Endometrium (tissue), 2 donors: ENCODE measurements at regions not wholly inside any gene's neighbourhood (a gene's known extent, or its start where the extent isn't known, plus 50 kb on each side); places are given as distances from the start of the nearest gene placed in this dataset.

Source experiments
- FAIRE-seq: peaks from 2 replicates; lab custom pipeline; 2012; peaks lifted over from hg19 to GRCh38; lab: Jason Lieb, UNC
- donor health status: control.
- donor health status: control.

DNA sequence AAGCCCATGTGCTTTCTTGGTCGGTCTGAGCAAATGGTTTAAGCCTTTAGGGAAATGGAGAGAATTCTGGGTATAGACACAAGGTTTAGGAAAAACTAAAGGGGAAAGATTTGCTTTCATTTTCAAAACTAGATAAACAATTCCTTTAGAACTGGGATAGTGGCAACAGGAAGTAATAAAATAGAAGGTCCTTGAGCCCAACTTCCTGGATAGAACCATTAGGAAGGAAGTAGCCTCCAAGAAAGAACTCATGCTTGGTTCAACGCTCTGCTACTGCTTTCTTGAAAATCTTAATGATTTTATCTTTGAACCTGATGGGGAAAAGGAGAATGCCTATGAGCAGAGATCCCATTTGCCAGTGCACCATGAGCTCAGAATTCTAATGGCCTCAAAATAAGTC is 147.0 kb upstream of the THRB start:
- FAIRE-seq, result no peak

DNA sequence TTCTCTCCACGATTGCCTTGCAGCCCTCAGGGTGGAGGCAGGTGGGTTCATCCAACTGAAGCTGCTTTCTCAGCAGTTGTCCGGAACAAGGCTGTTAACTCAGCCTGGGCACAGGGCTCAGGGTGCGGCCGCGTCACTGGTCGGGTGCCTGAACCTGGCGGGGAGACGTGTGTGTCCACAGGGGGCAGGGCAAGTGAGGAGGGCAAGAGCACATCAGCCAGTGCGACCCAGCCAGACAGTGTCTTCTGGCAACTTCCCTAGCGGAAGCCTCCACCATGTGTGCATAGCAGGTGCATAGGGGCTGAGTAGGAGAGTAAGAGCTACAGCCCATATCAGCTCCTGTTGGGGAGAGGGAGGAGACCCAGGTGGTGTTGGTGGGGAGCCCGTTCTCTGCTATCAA is 150.4 kb upstream of the THRB start:
- FAIRE-seq, result no peak

DNA sequence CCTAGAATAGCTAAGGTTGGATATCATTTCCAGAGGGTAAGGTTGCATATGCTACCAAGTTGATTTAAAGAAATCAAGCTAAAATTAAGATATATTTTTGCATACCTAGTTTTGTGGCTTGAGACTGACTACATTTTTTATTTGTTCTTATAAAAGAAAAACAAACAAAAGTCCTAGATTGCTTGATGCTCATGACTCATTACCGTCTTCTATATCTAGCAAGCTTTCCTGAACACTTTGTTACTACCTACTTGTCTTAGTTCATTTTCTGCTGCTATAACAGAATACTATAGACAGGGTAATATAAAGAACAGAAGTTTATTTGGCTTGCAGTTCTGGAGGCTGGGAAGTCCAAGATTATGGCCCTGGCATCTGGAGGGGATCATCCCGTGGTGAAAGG is 152.1 kb upstream of the THRB start:
- FAIRE-seq, result no peak

DNA sequence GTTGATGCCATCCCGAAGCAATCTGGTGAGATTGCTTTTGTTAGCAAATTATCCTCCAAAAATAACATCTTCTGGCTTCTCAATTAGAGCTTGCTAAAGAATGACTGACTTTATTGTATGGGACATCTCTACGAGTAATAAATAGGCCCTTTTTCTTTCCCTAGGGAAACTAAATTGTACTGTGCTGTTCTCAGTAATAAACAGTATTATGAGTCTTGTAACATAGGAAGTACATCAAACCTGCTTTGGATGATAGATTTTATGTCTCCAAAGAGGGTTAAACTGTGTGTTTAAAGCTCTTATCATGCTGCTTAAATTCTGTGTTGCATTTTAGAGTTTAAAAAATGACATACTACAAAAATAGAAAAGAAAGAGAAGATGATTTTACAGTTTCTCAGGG is 153.4 kb upstream of the THRB start:
- FAIRE-seq, result no peak

DNA sequence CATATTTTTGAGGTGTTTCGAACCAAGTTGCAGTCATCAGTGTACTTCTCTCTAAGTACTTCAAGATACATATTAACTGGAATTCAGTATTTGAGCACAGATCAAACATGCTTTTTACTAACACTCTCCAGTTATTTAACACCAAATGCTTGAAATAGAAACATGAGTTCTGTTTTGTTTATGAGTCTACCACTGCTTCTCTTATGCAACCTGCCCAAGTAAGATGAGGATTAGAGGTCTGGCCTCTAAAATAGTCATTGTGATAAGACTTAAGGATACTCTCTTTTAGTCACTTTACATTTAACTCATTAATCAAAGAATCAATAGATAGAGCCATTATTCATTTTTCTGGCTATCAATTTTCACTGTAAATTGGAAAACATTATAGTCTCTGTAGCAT is 156.2 kb upstream of the THRB start:
- FAIRE-seq, result no peak

DNA sequence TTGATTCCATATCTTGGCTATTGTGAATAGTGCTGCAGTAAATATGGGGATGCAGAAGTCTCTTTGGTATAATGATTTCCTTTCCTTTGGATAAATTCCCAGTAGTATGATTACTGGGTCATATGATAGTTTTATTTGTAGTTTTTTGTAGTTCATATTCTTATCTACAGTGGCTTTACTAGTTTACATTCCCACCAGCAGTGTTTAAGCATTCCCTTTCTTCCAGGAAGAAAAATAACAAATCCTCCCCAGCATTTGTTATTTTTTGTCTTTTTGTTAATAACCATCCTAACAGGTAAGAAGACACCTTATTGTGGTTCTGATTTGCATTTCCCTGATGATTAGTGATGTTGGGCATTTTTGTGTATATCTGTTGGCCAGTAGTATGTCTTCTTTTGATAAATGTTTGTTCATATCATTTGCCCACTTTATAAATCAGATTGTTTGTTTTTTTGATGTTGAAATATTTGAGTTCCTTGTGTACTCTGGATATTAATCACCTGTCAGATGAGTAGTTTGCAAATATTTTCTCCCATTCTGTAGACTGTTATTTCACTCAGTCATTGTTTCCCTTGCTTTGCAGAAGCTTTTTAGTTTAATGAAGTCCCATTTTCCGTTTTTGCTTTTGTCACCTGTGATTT is 163.3 kb upstream of the THRB start:
- no peak for FAIRE-seq

DNA sequence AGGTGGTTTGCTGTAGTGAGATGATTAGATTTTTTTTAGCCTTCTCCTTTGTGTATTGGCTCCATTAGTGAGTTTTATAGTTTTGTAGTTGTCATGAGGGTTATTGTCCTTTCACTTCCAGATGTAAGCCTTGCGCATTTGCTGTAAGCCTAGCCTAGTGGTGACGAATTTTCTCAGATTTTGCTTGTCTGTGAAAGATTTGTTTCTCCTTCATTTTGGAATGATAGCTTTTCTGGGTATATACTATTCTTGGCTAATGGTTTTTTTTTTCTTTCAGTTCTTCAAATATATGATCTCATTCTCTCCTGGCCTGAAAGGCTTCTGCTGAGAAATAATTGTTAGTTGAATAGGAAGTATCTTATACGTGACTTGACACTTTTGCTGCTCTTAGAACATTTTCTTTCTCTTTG is 166.5 kb upstream of the THRB start:
- no peak for FAIRE-seq

DNA sequence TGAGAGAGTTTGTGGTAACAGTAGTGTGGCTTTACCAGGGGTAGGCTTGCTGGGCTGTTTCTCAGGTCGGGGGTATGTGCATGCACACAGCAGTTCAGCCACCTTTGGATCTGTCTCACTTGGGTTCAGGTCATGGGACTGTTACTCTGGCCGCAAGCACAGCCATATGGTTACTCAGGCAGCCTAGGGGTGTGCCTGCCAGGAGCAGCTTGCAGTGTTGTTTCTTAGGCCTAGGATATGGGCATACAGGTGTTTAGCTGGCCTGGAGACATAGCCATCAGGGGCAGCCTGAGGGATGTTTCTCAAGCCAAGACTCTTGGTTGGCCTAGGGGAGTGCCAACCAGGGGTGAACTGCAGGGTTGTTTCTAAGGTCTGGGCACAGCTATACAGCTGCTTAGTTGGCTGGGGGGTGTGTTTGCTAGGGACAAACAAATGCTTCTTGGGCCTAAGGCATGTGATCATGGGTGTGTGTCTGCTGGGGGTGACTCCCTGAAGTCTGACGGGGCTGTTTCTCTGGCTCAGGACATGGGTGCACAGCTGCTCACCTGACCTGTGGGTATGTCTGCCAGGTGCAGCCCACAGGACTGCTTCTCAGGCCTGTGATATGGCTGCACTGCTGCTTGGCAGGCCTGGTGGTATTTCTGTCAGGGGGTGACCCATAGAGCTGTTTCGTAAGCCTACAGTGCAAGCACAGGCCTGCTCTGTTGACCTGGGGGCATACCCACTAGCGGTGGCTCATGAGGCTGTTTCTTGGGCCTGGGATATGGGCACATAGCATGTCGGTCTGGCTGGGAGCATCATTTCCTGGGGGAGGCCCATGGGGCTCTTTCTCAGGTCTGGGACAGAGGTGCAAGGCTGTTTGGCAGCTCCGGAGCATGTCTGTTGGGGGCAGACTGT is 168.0 kb upstream of the THRB start:
- FAIRE-seq, result no peak

DNA sequence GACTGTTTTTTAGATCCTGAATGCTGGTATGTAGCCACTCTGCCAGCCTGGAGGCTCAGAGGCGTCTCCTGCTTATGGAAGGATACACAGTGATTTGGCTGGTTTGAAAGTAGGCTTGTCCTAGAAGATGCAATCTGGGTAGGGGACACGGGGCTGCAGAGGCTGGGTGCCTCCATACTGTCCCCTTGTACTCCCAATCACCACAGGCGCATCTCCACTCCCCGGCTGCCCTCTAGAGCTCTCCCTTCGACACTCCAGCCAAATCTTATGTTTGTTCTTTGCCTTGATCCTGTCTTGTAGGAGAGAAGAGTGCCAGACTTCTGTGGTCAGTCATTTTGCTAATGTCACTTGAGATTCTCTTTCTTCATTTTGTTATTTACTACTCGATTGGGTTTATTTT is 168.8 kb upstream of the THRB start:
- no peak for FAIRE-seq

DNA sequence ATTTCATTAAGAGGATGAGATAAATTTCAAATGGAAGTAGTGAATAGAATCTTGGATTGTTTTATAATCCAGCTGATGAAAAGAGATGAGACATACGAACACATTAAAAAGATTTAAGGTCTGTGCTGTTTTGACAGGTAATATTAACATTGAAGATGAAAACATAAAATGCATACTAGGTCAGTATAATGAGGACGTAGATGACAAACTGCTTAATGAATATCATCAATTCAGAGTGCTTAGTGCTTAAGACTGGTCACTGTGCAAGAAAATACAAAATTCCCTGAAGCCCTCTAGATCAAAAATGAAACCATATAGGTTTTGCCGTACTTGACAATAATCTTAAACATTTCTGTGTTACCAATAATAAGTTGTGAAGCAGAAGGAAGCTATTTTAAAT is 173.4 kb upstream of the THRB start:
- no peak for FAIRE-seq

DNA sequence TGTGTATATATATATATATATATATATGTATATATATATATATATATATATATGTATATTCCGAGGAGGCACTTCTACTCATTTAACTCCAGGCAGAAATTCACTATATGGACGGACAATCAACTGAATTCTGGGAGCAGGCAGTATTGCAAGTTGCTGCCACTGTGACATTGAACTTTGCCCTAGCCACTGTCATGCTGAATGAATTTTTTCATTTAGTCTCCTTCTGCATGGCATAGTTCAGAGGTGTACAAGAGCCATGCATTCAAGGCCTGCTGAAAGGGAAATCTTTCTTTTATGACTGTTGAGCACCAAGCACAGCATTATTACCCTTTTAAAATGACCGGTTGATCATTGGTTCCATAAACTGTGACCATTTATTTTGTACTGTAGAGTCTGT is 176.2 kb upstream of the THRB start:
- FAIRE-seq, result no peak

DNA sequence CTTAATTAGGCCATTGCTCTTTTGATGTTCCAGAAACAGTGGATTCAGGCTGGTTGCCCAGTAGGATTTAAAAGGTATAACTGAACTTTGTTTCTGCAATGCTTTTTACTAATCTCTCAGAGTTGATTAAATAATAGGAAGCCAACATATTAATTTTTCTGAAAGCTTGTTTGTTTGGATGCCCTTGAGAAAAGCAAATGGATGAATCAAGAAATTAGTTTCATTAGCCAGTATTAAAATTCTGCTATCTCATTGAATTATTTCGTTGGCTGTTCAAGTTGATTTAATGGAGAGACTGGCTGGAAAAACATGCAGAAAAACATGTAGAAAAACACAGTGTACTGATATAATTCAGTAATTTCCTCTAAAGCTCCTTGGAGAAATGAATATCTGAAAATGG is 178.9 kb upstream of the THRB start:
- FAIRE-seq, result no peak

DNA sequence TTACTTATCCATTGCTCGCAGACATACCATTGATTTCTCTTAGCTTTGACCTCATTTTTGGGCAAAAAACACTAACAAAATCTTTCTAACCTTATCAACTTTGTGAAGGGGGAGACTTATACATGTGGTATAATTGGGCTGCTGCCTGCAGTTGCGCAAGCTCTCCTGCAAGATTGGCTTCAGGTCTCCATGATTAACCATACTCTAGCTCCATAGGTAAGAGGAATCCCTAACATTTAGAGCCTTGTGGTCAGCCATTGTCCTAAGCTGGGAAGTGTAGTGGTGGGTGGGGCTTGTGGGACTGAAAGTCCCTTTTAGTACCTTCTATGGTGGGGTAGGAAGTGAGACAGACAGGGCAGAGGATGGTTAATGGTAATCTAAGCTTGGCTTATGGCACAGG is 179.6 kb upstream of the THRB start:
- no peak for FAIRE-seq

DNA sequence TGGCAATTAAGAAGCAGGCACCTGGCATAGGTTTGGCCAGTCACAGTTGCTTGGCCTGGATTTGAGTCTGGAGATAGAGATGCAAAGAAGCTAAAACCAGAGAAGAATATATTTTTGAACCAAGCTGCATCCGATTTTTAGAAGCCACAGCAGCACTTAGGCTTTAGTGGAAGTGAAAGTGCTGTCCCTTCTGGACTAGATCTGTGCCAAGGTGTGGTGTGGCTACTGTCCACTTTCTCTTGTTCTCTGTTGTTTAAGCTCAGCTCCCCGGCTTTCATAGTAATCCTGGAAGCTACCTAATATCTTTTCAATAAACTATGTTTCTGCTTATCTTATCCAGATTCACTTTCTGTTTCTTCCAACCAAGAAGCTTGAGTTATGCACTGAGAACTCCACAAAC is 183.4 kb upstream of the THRB start:
- FAIRE-seq, result no peak

DNA sequence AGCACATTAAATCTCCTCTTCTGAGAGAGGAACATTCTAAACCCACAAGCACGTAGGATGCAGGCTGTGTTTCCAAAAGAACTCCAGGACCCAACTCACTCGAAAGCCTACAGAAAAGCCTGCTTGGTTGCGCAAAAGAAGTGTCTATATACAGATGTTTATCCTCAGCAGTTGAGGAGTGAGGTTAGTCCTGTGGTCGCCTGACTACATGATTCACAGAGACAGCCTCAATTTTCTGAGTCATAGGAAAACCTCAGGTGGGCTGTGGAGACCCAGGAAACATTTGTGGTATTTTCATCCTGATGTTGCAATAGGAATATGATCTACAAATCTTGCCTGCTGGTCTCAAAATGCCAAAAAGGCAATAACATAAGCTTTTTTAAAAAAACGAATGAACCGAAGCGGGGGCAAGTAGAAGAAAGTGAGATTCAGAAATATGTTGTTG is 183.8 kb upstream of the THRB start:
- no peak for FAIRE-seq

DNA sequence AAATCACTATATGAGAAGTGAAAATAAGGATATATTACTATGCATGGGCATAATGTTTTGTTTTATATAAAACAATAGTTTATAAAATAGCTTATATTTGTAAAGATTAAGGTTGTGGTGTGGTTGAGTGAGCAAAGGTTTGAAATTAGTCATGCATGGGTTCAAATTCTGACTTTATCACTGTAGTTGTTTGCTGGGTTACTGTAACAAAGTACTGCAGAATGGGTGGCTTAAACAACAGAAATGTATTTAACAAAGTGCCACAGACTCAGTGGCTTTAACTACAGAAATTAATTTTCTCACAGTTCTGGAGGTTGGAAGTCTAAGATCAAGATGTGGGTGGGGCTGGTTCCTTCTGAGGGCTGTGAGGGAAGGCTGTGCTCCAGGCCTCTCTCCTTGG is 184.8 kb upstream of the THRB start:
- FAIRE-seq, result no peak

DNA sequence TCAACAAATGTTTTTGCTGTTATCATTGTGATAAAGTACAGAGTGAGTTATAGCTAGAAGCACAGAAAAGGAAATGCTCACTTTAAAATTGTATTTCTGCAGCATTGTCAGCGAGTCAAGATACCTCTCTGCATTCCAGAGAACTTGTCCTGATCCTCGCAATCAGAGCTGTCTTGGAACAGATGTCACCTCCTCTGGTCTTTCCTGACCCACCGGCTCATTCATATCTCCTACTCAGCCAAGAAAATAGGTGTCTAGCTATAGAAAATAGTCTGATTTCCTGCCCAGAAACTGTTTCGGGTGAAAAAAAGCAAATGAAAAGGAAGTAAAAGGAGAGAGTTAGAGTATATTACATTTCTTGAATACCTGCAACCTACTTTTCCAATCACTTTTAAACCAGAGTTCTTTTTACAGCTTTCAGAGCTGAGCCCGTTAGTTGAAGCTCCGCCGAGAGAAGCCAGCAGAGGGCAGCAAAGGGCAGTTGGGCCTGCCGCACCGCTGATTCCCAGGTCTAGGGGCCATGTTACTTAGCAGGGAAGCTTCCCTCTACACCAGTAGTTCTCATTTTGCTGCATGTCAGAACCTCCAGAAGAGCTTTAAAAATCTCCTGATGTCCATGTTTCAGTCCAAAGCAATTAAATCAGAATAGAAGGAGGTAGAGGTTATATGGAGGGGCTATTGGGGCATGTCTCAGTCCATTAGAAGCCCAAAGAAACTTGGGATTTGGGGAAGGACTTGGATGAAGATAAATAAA is 185.7 kb upstream of the THRB start:
- no peak for FAIRE-seq

DNA sequence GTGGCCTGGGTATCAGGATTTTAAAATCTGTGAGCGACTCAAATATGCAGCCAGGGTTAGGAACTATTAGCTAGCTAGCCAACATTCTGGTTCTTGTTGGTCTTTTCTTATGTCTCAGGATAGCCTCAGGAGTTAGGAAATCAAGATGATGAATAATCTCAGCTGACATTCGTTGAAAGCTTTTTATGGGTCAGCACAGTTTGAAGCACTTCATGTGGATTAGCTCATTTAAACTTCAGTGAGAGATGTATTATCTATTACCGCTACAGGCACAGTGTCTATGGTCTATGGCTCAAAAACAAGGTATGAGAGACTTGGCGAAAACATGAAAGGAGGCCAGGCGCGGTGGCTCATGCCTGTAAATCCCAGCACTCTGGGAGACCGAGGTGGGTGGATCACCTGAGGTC is 187.5 kb upstream of the THRB start:
- FAIRE-seq, result no peak

DNA sequence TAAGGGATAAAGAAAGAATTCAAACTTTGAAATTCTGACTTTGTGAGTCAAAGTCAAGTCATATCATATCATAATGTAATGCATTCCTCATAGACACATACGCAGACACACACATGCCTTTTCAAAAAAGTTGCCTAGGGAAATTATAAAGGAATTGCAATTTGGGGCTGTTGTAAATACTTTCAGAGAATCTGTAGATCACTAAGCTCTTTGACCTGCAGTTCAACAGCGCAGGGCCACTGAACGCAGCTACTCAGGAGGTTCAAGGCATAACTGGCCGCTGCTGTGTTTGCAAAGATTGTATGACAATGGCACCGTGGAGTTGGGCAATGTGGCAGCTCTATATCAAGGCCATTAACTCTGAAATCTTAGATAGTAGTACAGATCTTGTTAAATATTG is 188.4 kb upstream of the THRB start:
- no peak for FAIRE-seq

DNA sequence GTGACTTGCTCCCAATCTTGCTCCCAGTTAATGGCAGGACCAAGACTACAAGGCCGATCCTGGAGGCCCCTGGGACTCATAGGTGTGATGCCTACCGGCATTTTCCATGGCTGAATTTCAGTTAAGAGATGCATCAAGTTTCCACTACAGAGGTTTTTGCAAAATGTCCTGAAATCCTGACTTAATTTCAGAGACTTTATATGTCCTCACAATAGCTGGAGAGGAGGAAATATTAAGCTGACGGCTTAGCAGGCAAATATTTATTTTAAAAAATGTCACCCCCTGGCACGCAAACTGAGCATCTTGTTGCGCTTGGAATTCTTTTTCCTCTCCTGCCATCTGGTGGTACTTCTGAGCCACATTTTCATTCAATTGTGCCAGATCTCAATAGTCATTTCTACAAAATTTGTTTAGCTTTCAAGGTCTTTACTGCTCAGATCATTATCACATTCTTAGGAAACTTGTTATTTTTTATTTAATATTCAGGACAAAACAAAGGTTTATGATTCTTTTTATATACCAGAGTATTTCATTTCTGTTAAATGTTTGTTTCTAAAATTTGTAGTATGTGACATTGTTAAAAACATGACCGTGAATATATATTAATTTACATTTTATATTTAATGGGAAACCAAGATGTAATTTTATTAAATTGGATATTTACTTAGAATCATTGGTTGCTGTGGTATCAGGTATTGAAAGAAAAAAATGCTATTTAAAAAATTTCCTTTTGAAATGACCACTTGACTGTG is 189.2 kb upstream of the THRB start:
- peak; percentile 85 for FAIRE-seq

DNA sequence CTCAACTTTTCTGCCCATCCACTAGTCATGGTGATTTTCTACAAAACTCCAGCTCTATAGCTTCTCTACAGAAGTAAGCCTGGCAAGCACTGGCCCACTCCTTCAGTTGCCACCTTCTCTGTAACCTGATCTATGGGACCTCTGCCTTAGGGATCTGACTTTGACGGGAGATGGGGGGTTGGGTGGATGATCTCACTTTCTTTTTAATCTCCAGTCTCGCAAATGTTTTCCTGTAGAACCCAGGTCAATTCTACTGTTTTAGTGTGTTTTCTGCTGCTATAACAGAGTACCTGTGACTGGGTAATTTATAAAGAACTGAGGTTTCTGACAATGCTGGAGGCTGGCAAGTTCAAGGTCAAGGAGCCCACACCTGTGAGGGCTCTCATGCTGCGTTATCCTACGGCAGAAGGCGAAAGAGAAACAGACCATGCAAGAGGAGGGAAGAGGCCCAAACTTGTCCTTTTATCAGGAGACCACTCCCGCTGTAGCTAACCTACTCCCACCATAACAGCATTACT is 189.9 kb upstream of the THRB start:
- FAIRE-seq, result no peak

DNA sequence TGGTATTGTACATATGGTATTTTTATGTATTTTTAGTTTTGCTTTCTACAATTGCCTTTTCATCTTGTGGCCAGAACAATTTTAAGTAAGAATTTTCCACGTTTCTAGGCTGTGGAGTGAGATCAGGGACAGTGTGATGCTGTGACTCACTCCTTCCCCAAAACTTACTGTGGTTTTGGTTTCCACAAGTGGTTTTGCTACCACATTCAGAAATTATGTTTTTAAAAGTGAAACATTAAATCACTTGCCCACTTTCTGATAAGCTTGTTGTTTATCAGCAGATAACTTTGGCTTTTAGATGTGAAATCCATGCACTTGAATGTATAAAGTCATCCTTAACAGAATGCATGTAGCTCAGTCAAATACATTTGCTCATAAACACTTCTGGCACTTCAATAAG is 192.2 kb upstream of the THRB start:
- FAIRE-seq, result no peak
